SK-N-SH (cell line): ENCODE measurements at regions not wholly inside any gene's neighbourhood (a gene's known extent, or its start where the extent isn't known, plus 50 kb on each side); places are given as distances from the start of the nearest gene placed in this dataset.
"Not testable (repeated sequence)": the region's sequence is repeated elsewhere in the genome, so short reads cannot be mapped to it uniquely, and the experiment has no call there.

Source experiments
- EZH2phosphoT487 ChIP-seq: fragments of 200-600 bp; sonication (generic); IDR thresholded peaks from 2 replicates; pipeline ENCODE4 v1.6.1; 2017; ENCODE audit warnings: low read depth, mixed run types, mild to moderate bottlenecking, antibody characterized with exemption, moderate library complexity, borderline replicate concordance
- NFIC ChIP-seq: IDR thresholded peaks from 2 replicates; pipeline ENCODE4 v1.4.0; 2012; ENCODE audit warnings: borderline replicate concordance
- NRF1 ChIP-seq: IDR thresholded peaks from 2 replicates; pipeline ENCODE4 v1.6.1; 2012; ENCODE audit warnings: low read depth, mild to moderate bottlenecking, low read length
- RFX5 ChIP-seq: IDR thresholded peaks from 2 replicates; pipeline ENCODE4 v1.6.1; 2012; ENCODE audit warnings: mild to moderate bottlenecking, improper control_type of control experiment, low read length
- TF ChIP-seq, protein P1 (sequence below): fragments of 200-600 bp; sonication (generic); IDR thresholded peaks from 2 replicates; pipeline ENCODE4 v1.6.1; 2017; ENCODE audit warnings: antibody characterized with exemption, mild to moderate bottlenecking, moderate library complexity

DNA sequence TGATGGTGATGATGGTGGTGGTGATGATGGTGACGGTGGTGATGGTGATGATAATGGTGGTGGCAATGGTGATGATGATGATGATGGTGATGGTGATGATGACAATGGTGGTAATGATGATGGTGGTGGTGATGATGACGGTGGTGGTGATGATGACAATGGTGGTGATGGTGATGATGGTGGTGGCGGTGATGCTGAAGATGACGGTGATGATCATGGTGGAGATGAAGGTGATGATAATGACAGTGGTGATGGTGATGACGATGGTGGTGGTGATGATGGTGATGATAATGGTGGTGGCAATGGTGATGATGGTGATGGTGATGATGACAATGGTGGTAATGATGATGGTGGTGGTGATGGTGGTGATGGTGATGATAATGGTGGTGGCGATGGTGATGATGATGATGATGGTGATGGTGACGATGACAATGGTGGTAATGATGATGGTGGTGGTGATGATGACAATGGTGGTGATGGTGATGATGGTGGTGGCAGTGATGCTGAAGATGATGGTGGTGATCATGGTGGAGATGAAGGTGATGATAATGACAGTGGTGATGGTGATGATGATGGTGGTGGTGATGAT lies 283.0 kb downstream of the FOXL1 start:
- TF ChIP-seq RFX5, NFIC, EZH2phosphoT487, NRF1: not testable (repeated sequence)
- TF ChIP-seq, protein P1, sequence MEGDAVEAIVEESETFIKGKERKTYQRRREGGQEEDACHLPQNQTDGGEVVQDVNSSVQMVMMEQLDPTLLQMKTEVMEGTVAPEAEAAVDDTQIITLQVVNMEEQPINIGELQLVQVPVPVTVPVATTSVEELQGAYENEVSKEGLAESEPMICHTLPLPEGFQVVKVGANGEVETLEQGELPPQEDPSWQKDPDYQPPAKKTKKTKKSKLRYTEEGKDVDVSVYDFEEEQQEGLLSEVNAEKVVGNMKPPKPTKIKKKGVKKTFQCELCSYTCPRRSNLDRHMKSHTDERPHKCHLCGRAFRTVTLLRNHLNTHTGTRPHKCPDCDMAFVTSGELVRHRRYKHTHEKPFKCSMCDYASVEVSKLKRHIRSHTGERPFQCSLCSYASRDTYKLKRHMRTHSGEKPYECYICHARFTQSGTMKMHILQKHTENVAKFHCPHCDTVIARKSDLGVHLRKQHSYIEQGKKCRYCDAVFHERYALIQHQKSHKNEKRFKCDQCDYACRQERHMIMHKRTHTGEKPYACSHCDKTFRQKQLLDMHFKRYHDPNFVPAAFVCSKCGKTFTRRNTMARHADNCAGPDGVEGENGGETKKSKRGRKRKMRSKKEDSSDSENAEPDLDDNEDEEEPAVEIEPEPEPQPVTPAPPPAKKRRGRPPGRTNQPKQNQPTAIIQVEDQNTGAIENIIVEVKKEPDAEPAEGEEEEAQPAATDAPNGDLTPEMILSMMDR: not testable (repeated sequence)
